ENCODE measurements at regions not wholly inside any gene's neighbourhood (a gene's known extent, or its start where the extent isn't known, plus 50 kb on each side); places are given as distances from the start of the nearest gene placed in this dataset.
"Not testable (repeated sequence)": the region's sequence is repeated elsewhere in the genome, so short reads cannot be mapped to it uniquely, and the experiment has no call there.

- no peak for DNase-seq (ENCODE audit: low spot score)
Observed at GRCh38 chr5:106574820-106575219, 1095.9 kb downstream of the EFNA5 start.

DNA sequence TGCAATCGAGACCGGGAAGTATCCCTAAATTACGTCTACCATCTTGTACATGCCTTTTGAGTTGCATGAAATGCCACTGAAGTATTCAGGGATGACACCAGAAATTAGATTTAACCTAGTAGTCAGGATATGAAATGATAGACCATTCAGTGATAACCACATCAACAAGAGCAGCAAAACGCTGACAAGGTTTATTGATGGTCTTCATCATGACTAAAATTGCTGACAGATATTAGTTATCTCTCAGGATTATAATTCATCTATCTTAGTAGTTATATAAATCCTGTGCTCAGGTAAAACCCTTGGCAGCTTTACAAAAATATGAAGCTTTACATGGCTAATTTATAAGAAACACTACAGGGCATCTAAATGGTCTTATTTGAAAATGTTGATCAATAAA is 1104.7 kb downstream of the EFNA5 start:
- DNase-seq (ENCODE audit: low spot score), result no peak

- no peak for DNase-seq (ENCODE audit: low spot score)
Observed at GRCh38 chr5:106545325-106545724, 1125.4 kb downstream of the EFNA5 start.

- no peak for DNase-seq (ENCODE audit: low spot score)
Observed at GRCh38 chr5:106543330-106543729, 1127.4 kb downstream of the EFNA5 start.

GRCh38 chr5:106530150-106530549 is 1140.6 kb downstream of the EFNA5 start:
- no peak for DNase-seq (ENCODE audit: low spot score)

- DNase-seq (ENCODE audit: low spot score), result no peak
Observed at GRCh38 chr5:106525438-106525837, 1145.3 kb downstream of the EFNA5 start.

DNA sequence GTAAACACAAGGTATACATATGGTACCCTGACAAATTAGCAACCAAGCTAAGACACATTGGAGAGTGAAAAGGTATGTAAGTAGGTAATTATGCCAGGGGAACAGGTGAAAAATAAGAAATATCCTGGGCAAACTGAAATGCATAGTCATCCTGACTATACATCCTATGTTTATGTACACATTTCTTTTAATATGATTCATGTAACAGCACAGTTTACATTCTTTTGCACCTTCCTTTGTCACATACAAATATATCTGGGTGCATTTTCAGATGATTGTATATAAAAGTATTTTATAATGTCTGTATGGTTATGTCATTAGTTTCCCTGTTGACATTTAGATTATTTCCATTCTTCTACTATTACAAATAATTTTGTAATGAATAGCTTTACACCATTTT is 1146.9 kb downstream of the EFNA5 start:
- no peak for DNase-seq (ENCODE audit: low spot score)

DNA sequence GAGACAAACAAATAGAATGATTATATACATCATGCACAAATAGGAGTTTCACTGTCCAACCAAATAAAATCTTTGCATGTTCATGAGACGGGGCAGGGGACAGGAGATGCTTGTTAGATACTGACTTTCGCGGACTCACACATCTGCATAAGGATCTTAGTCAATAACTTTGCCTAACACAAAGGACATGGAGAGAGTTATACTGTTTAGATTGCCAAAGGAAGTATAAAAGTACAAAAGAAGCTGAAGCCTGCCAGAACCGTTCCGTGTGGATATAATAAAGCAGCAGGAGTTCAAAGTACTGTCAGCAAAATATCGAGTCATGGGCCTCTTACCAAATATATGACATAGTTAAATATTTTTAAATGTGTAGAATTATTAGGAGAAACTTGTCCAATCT is 1148.4 kb downstream of the EFNA5 start:
- DNase-seq (ENCODE audit: low spot score), result no peak

GRCh38 chr5:106521701-106522100 is 1149.0 kb downstream of the EFNA5 start:
- DNase-seq (ENCODE audit: low spot score), result peak; percentile 0

DNA sequence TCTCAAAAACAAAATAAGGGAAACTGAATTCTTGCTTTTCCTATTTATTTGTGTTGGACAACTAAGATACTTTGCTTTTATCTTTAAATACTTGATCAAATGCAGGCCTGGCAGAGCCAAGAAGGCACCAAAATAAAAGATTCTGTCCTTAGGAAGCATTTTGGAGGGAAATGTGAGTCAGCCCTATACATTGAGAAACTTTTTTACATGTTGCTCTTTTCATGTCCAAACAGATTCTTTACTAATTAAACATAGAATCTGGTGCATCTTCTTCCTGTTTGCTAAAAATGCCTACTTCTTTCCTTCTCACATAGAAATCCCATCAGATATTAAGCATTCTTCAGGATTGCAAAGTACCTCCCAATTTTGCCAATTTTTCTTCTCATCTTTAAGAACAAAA is 1160.4 kb downstream of the EFNA5 start:
- no peak for DNase-seq (ENCODE audit: low spot score)

DNA sequence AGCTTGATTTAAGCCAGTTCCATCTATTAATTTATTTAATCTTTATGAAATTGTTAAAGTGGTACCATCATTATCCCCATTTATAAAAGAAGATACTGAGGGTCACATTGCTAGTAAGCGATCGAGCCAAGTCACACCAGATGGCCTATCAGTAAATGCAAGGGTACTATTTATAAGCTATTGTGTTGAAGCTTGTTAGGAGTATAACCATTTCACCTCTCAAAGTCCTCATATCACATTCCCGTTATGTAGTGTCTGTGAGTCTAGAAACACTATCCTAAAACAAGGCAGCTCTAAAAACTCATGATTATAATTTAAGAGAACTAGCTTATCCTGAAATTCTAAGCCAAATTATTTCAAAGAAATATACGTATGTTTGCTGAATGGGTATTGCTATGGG is 1161.8 kb downstream of the EFNA5 start:
- no peak for DNase-seq (ENCODE audit: low spot score)

DNA sequence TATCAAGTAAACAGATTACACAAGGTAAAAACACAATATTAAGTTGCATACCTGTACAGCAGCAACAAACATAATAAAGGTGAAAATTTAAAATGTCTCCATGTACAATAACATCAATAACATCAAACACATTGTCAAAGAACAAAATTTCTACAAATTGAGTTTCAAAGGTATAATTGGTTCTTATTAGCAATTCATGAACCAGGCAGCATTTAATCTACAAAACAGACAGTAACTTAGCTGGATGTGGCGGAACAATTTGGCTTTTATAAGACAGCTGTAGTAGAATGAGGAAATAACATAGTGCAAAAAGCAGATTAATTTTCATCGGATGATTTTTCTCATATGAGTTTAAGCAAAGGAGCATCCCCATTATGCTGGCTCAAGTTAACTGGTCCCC is 1176.8 kb downstream of the EFNA5 start:
- no peak for DNase-seq (ENCODE audit: low spot score)

GRCh38 chr5:106489004-106489403 is 1181.7 kb downstream of the EFNA5 start:
- DNase-seq (ENCODE audit: low spot score), result no peak

GRCh38 chr5:106488407-106488806 is 1182.3 kb downstream of the EFNA5 start:
- no peak for DNase-seq (ENCODE audit: low spot score)

DNA sequence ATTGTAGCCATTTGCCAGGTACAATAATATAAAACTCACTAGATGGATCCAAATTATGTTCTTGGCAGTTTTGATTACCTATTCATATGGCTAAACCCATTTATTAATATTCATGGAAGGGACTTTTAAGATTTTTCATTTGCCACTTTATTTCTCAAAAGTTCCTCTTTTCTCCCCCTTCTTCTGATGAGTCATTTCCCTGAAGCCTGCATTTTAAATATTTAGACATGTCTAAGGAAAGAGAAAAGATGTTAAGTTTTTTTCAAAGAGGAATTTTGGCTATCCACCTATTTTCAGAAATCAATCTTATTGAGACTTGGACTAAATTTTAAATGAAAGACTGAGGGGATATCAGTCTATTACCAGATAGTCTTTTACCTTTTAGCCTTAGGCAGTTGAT is 1189.4 kb downstream of the EFNA5 start:
- DNase-seq (ENCODE audit: low spot score), result no peak

DNA sequence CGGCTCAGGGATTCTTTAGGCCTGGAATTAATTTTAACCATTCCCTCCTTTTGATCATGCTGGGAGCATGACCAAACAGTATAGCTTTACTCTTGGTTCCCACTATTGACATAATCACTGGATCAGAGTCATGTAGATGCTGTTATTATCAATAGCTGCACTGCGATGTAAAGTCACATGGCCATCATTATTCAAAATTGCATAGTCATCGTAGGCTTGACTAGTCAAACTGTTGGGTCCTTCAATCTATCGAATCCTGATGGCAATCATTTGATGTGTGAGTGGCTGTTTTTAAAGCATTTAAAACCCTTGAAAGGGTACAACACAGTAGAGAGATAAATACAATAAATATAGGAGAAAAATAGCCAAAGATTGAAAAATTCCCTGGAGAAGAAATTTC is 1194.1 kb downstream of the EFNA5 start:
- no peak for DNase-seq (ENCODE audit: low spot score)

DNA sequence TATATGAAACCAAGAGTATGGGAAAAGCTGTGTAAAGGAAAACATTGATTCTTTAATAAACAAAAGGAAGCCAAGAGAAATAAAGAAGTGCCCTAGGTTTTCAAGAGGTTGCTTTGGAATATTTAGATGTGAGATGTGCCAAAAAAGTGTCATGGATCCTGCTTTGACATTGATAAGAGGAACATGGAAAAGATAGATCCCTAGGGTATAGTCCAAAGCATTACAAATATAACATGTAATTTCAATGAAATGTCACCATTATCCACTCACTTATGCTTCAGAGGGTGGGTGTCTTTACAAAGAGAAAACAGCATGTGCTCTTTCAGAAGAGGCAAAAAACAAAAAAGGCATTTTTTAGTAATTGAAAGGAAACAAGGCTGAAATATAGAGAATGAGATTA is 1196.7 kb downstream of the EFNA5 start:
- no peak for DNase-seq (ENCODE audit: low spot score)

GRCh38 chr5:106459541-106459940 is 1211.2 kb downstream of the EFNA5 start:
- DNase-seq (ENCODE audit: low spot score), result no peak

GRCh38 chr5:106454651-106455415 is 1215.9 kb downstream of the EFNA5 start:
- peak; percentile 1 for DNase-seq (ENCODE audit: low spot score)

DNA sequence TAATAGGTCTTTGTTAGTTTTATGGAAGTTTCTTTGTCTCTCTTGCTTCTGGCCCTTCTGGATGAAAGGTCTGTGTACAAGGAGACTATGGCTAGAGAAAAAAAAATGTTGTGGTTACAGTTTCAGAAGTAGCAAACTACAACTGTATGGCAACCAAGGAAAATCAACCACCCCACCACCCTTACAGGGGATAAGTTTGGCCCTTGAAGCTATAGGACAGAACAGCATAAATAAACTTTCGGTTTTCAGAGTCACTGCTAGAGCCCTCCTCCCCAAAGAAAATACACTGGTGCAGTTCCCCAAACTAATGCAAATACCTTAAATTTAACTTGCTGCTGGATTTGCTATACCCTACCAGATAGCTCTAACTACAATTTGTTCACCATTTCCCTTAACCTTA is 1216.7 kb downstream of the EFNA5 start:
- no peak for DNase-seq (ENCODE audit: low spot score)

DNA sequence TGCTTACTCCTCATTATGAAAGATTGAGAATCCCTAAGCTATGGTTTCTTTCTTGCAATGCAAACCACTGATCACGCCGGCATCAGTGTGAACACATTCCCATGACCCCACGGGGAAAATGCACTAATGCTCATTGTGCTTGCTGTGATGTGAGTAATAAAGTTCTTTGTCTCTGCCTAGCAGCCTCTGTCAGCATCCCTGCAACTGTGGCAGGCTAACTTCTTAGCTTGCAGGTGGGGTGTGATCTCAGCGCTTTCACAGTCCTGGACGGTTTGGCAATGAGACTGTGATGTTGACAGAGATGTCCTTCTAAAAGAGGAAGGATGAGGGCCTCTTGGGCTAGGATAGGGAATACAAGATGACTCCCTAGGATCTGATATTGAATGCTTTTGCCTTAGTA is 1218.7 kb downstream of the EFNA5 start:
- no peak for DNase-seq (ENCODE audit: low spot score)

- DNase-seq (ENCODE audit: low spot score), result no peak
Observed at GRCh38 chr5:106443746-106444145, 1227.0 kb downstream of the EFNA5 start.

GRCh38 chr5:106435185-106435584 is 1235.6 kb downstream of the EFNA5 start:
- DNase-seq (ENCODE audit: low spot score), result no peak

DNA sequence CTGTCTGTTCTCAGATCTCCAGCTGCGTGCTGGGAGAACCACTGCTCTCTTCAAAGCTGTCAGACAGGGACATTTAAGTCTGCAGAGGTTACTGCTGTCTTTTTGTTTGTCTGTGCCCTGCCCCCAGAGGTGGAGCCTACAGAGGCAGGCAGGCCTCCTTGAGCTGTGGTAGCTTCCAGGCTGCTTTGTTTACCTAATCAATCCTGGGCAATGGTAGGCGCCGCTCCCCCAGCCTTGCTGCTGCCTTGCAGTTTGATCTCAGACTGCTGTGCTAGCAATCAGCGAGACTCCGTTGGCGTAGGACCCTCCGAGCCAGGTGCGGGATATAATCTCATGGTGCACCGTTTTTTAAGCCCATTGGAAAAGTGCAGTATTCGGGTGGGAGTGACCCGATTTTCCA is 1240.0 kb downstream of the EFNA5 start:
- DNase-seq (ENCODE audit: low spot score), result not testable (repeated sequence)

Measured in COLO829 (cell line).